GM21447 (cell line): ENCODE measurements at regions not wholly inside any gene's neighbourhood (a gene's known extent, or its start where the extent isn't known, plus 50 kb on each side); places are given as distances from the start of the nearest gene placed in this dataset.
A peak's percentile ranks its signal among the peaks of the same experiment; 100 is the strongest.

Experiments used
- ATAC-seq: cut with Tn5 transposase; IDR thresholded peaks from one replicate; pipeline ENCODE4 v1.9.1; 2021; ENCODE audit not compliant: unreplicated experiment

DNA sequence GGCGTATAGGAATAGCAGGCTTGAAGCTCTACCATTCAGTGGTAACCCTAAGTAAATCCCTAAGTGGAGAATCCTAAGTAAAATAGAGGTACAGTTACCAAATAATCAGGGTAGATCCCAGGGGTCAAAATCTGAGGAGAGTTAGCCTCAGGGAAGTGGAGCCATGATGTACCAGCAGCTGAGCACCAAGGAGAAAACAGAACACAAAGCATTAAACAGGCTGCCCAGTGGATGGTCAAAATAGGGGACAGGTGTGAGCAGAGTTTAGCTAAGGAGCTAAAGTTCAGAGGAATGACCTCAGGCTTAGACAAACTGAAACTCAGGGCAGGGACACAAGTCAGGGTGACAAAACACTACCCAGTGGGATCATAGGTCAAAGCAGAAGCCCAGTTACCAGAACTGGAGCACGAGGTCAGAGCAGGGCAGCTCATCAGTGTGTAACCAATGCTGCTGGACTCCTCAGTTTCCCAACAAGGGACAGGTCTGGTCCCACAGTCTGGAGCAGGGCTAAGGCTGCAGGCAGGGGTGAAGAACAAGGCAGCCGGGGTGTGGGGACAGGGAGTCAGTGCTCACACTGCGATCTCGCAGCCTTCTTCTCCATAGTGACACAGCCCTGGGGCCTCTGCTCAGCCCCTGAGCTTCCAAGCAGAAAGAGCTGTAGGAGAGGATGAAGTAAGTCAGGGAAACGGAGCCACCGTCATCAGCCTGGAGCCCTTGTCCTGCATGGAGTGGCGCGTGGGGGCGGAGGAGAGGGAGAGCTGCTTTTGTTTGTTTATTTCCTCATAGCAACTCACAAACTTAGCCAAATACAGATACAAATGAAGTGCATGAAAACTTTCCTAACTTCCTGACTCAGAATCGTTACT is 264.0 kb downstream of the MREG start:
- ATAC-seq, result no peak

DNA sequence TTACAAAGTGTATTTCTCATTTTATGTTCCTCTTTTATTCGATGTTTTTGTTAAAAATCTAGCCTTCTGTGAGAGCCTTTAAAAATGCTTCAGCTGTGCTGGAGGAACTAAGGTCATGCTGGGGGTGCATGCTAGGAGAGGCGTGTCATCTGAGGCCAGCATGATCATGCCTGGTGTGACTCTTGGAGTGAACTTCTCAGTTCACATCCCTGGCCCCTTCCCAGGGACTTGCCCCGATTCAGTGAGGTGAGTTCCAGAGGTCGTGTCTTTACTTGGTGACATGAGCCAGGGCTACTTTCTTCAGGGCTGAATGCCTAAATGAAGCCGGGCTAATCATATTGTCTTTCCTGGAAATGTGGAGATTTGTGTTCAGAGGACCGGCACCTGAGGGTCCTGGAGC is 264.9 kb downstream of the MREG start:
- ATAC-seq, result no peak

DNA sequence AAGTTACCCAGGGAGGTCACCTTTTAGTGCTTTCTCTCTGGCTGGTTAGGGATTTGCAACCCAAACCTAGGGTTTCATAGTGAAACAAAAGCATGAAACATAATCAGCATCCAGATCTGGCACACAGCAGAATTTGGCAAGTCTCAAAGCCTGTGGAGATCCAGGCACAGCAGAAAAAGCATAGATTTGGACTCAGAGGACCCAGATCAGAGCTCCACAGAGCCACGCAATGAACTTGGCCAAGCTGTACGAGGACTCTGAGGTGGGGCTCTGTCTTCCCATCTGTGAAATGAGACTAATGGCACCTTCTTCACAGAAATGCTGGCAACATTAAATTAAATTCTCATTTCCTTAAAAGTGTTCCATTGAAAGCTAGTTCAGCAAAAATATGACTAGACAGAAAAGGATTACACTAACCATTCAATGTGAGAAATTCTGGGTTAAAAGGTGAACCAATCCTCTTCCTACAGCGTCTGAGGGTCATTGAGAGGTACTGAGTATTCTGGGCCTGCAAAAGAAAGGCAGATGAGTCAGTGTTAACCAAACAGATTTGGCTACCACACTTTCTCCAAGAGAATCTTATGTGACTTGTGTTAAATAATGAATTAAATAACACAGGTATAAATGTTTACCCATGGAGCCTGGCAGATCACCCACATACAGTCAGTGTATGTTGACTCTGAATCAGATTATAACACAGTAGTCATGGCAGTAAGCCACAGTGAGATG is 266.3 kb downstream of the MREG start:
- ATAC-seq, result no peak

DNA sequence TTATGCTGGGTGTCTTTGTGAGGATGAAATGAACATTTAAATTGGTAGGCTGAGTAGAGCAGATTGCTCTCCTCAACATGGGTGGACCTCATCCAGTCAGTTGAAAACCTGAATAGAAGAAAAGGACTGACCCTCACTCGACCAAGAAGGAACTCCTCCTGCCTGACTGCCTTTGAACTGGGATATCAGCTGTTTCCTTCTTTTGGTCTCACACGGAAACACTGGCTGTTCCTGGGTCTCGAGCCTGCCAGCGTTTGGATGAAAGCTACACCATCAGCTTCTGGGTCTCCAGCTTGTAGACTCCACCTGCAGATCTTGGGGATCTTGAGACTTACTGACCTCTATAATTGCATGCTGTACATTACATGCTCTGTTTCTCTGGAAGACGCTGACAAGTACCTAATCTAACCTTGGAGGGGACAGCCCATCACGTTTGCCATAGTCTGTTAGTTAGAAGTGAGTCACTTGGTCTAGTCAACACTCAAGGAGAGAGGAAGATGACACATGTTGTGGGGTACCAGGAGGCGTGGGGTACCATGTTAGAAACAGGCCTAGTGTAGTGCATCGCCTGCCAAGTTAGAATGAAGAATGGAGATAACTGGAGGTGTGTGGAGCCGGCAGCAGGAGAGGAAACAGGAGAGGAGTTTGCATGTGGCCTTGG is 267.0 kb downstream of the MREG start:
- no peak for ATAC-seq

GRCh38 chr2:215745331-215745730 is 268.0 kb downstream of the MREG start:
- ATAC-seq, result no peak

GRCh38 chr2:215744514-215744913 is 268.8 kb downstream of the MREG start:
- no peak for ATAC-seq

GRCh38 chr2:215743066-215743465 is 270.3 kb downstream of the MREG start:
- ATAC-seq, result no peak

- no peak for ATAC-seq
These were observed 271.3 kb downstream of the MREG start for GRCh38 chr2:215742021-215742420.

GRCh38 chr2:215740071-215740470 is 273.3 kb downstream of the MREG start:
- no peak for ATAC-seq

- ATAC-seq, result no peak
These were observed 275.0 kb downstream of the MREG start for GRCh38 chr2:215738351-215738750.

DNA sequence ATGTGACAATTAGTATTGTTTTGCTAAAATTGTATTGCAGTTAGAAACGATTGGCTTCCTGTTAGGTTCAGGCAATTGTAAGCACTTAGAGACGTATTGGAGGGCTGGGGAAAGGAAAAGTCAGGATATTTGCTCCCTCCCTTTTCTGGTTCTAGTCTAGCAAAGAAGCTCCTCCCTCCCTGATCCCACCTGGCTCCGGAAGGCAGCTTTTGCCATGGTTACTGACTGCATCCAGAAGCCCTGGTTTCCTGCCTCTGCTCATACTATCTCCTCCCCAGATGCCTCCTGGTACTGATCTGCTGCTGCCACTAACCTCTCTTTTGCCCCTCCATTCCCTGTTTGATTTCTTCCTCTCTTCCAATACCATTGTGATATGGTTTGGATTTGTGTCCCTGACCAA is 275.9 kb downstream of the MREG start:
- no peak for ATAC-seq

GRCh38 chr2:215736653-215737290 is 276.6 kb downstream of the MREG start:
- ATAC-seq, result no peak

DNA sequence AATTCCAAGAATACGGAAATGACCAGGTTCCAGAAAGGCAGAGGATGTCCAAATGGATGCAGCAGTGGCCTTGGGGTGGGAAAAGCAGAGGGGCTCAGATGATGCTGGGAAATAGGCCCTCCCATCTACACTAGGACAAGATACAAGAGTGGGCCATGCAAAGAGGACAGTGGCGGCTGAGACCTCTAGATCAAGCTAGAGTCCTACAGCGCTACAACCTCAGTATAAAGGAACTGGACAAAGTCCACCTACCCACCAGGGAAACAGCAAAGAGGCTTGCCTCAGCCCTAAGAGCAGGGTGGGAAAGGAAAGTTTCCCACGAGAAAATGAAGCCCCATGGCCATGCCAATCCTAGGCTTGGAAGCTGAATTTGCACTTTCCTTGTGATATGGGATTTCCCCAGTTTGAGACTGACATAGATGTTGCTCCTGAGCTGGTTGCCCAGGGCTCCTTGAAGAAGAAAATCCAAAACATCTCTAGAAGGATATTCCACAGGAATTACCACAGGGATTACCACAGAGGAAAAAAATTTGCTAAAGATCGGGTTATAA is 282.2 kb downstream of the MREG start:
- no peak for ATAC-seq

- no peak for ATAC-seq
These were observed 283.2 kb downstream of the MREG start for GRCh38 chr2:215729985-215730620.

- ATAC-seq, result peak; percentile 58
These were observed 284.8 kb downstream of the MREG start for GRCh38 chr2:215728504-215729065.

- peak; percentile 9 for ATAC-seq
These were observed 285.5 kb downstream of the MREG start for GRCh38 chr2:215727507-215728503.

DNA sequence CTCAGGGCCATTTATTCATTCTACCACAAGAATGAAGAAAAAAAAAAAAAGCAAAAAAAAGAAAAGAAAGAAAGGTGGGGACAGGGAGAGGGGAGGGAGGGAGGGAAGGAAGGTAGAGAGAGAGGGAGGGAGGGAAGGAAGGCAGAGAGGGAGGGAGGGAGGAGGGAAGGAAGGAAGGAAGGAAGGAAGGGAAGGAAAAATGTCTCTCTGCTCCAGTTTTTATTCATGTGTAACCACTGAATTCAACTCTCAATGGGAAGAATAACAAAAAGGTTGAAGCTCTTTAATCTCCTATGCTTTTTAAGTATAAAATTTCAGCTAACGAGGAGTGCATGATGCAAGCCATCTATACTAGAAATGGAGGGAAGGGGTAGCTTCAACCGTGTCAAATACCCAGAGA is 287.3 kb downstream of the MREG start:
- ATAC-seq, result no peak

DNA sequence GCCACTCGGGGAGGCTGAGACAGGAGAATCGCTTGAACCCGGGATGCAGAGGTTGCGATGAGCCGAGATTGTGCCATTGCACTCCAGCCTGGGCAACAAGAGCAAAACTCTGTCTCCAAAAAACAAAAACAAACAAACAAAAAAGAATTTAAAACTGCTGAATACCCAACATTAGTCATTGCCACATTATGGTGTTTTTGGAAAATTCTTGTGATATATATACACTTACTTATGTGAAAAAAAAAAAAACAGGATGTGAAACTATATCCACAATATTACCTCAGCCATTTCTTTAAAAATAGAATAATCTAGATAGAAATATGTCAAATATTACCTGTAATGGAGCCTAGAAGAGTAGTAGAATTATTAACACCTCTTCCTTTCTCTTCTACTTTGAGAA is 288.3 kb upstream of the FN1 start:
- no peak for ATAC-seq

- no peak for ATAC-seq
These were observed 287.8 kb upstream of the FN1 start for GRCh38 chr2:215723631-215724011.
